ENCODE measurements at regions not wholly inside any gene's neighbourhood (a gene's known extent, or its start where the extent isn't known, plus 50 kb on each side); places are given as distances from the start of the nearest gene placed in this dataset.

DNA sequence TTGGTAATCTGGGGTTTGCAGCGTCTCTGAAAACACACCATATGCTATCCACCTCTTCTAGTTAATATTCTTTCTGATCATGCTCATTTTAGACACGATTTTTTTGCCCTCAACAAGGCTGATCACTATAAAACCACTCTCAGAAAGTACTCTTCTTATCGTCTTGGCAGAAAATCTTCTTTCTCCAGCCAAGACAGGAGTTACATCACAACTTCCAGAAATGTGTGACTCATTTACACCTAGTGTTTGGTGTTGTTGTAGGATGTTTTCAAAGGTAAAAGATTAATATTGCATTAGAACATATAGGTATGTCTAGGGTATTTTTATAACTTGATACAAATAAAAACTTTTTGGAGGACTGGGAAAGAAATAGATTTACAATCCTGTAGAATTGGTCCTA is 138.5 kb upstream of the NETO1 start:
- TF ChIP-seq, protein P1, sequence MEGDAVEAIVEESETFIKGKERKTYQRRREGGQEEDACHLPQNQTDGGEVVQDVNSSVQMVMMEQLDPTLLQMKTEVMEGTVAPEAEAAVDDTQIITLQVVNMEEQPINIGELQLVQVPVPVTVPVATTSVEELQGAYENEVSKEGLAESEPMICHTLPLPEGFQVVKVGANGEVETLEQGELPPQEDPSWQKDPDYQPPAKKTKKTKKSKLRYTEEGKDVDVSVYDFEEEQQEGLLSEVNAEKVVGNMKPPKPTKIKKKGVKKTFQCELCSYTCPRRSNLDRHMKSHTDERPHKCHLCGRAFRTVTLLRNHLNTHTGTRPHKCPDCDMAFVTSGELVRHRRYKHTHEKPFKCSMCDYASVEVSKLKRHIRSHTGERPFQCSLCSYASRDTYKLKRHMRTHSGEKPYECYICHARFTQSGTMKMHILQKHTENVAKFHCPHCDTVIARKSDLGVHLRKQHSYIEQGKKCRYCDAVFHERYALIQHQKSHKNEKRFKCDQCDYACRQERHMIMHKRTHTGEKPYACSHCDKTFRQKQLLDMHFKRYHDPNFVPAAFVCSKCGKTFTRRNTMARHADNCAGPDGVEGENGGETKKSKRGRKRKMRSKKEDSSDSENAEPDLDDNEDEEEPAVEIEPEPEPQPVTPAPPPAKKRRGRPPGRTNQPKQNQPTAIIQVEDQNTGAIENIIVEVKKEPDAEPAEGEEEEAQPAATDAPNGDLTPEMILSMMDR (conservative IDR thresholded peaks at IDR 0.05; ENCODE audit: low read length), result no peak
- TF ChIP-seq EZH2phosphoT487 (IDR thresholded peaks at IDR 0.05; ENCODE audit: borderline replicate concordance), result no peak

Measured in Loucy (cell line).